Ishikawa (cell line): ENCODE measurements at regions not wholly inside any gene's neighbourhood (a gene's known extent, or its start where the extent isn't known, plus 50 kb on each side); places are given as distances from the start of the nearest gene placed in this dataset.

Experiments used
- CEBPB ChIP-seq: IDR thresholded peaks from 2 replicates; pipeline ENCODE4 v1.6.1; 2012
- CREB1 ChIP-seq: IDR thresholded peaks from 2 replicates; pipeline ENCODE4 v1.6.1; 2012; ENCODE audit warnings: low read depth
- EGR1 ChIP-seq: IDR thresholded peaks from 2 replicates; pipeline ENCODE4 v1.6.1; 2012
- EP300 ChIP-seq: IDR thresholded peaks from 2 replicates; pipeline ENCODE4 v1.6.1; 2012; ENCODE audit warnings: borderline replicate concordance
- FOXM1 ChIP-seq: IDR thresholded peaks from 2 replicates; pipeline ENCODE4 v1.6.1; 2012; ENCODE audit warnings: low read depth, borderline replicate concordance
- RAD21 ChIP-seq: IDR thresholded peaks from 2 replicates; pipeline ENCODE4 v1.6.1; 2012; ENCODE audit warnings: low read depth
- TAF1 ChIP-seq: IDR thresholded peaks from 2 replicates; pipeline ENCODE4 v1.6.1; 2012; ENCODE audit warnings: low read depth, mild to moderate bottlenecking
- TEAD4 ChIP-seq: IDR thresholded peaks from 2 replicates; pipeline ENCODE4 v1.6.1; 2012
- YY1 ChIP-seq: IDR thresholded peaks from 2 replicates; pipeline ENCODE4 v1.6.1; 2012; ENCODE audit warnings: low read depth
- TF ChIP-seq, protein P1 (sequence below): IDR thresholded peaks from 2 replicates; pipeline ENCODE4 v1.6.1; 2012; ENCODE audit warnings: low read depth, mild to moderate bottlenecking

DNA sequence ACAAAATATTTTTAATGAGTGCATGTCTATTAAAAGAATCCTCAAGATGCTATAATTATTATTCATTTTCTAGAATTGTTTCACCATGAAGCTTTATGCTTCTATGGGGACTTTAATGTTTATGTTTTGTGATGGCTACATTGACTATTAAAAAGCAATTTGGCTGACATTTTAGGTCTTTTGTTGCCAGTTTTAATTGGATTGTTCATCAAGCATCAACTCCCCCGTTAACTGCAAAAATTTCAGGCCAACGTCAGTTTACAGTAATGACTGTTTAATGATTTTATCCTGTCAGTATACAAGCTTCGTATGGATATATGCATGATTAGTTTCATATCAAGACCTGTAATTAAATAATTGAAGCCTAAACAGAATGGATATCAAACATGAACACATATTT is 422.8 kb downstream of the SH2D1A start:
- TF ChIP-seq FOXM1 (no peak), TAF1 (no peak), EP300 (no peak), TEAD4 (no peak), EGR1 (no peak), RAD21 (no peak), CREB1 (no peak), CEBPB (no peak), YY1 (no peak)
- TF ChIP-seq, protein P1, sequence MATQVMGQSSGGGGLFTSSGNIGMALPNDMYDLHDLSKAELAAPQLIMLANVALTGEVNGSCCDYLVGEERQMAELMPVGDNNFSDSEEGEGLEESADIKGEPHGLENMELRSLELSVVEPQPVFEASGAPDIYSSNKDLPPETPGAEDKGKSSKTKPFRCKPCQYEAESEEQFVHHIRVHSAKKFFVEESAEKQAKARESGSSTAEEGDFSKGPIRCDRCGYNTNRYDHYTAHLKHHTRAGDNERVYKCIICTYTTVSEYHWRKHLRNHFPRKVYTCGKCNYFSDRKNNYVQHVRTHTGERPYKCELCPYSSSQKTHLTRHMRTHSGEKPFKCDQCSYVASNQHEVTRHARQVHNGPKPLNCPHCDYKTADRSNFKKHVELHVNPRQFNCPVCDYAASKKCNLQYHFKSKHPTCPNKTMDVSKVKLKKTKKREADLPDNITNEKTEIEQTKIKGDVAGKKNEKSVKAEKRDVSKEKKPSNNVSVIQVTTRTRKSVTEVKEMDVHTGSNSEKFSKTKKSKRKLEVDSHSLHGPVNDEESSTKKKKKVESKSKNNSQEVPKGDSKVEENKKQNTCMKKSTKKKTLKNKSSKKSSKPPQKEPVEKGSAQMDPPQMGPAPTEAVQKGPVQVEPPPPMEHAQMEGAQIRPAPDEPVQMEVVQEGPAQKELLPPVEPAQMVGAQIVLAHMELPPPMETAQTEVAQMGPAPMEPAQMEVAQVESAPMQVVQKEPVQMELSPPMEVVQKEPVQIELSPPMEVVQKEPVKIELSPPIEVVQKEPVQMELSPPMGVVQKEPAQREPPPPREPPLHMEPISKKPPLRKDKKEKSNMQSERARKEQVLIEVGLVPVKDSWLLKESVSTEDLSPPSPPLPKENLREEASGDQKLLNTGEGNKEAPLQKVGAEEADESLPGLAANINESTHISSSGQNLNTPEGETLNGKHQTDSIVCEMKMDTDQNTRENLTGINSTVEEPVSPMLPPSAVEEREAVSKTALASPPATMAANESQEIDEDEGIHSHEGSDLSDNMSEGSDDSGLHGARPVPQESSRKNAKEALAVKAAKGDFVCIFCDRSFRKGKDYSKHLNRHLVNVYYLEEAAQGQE, result no peak
